NCI-H187 treated with DMSO at 0.1 percent for 48 hours (cell line): ENCODE measurements at regions not wholly inside any gene's neighbourhood (a gene's known extent, or its start where the extent isn't known, plus 50 kb on each side); places are given as distances from the start of the nearest gene placed in this dataset.

ENCODE experiments used
- DNase-seq: peaks from one replicate; lab custom pipeline; 2025; lab: John Stamatoyannopoulos, UW

GRCh38 chr3:30553641-30554316 lies 52.6 kb upstream of the TGFBR2 start:
- no peak for DNase-seq

GRCh38 chr3:30554317-30554690 lies 52.1 kb upstream of the TGFBR2 start:
- DNase-seq, result no peak

- no peak for DNase-seq
These were observed 50.4 kb upstream of the TGFBR2 start for GRCh38 chr3:30555968-30556367.
